K562 (cell line): ENCODE measurements at regions not wholly inside any gene's neighbourhood (a gene's known extent, or its start where the extent isn't known, plus 50 kb on each side); places are given as distances from the start of the nearest gene placed in this dataset.

Source experiments
- ATAC-seq: fragments of 200-7000 bp; cut with Tn5 transposase; 3 replicates; pipeline ENCODE4 v1.9.1; 2020; ENCODE audit warnings: moderate library complexity
- BruUV-seq: library from RNA; stranded (reverse); fragments of 400-500 nt; replicated peaks from 2 replicates; lab custom pipeline; 2021; lab: Mats Ljungman, UMichigan
- CTCF ChIA-PET: fragments of 300-600 bp; formaldehyde crosslinking; extraction: SDS; loops from one replicate; lab custom pipeline; 2021; ENCODE audit warnings: low intra/inter-chr PET ratio; lab: Yijun Ruan, JAX
- POLR2A ChIA-PET: fragments of 300-600, 350-650 bp; sonication (Branson Sonifier 250); formaldehyde crosslinking; extraction: SDS; loops from one replicate; lab custom pipeline; 2021; ENCODE audit warnings: antibody characterized with exemption, inconsistent platforms; lab: Yijun Ruan, JAX
- DNase-seq, 4 experiments: peaks; one replicate each; pipeline versions ENCODE4 v3.0.0 to v3.0.0-alpha.2; 2011 to 2018; ENCODE audit warnings: low spot score in 3 of 4, mixed read lengths in 3 of 4; ENCODE audit errors: extremely low read depth in 1 of 4
- FAIRE-seq: peaks from 2 replicates; lab custom pipeline; 2011; peaks lifted over from hg19 to GRCh38; lab: Jason Lieb, UNC
- H2AFZ ChIP-seq: 2 replicates; pipeline ENCODE4 v1.6.0; 2011; ENCODE audit warnings: low read depth, low read length, control low read depth, inconsistent platforms
- H3K27ac ChIP-seq: fragments of 200-600 bp; 3 replicates; pipeline ENCODE4 v1.8.0; 2011; ENCODE audit warnings: low read depth, mild to moderate bottlenecking, control low read depth, inconsistent platforms, low read length, moderate library complexity, mixed read lengths; ENCODE audit errors: extremely low read depth
- H3K27me3 ChIP-seq, 2 experiments: fragments of 300-600 bp in 1 of 2; 2 replicates in 1 of 2; 3 replicates in 1 of 2; pipeline versions ENCODE4 v1.6.0 to v1.8.0; 2011; ENCODE audit warnings: inconsistent platforms in 2 of 2, low read length in 2 of 2, mild to moderate bottlenecking in 1 of 2, mixed read lengths in 1 of 2, moderate library complexity in 1 of 2; ENCODE audit not compliant: control insufficient read depth in 2 of 2, insufficient read depth in 2 of 2
- H3K36me3 ChIP-seq: fragments of 300-600 bp; 3 replicates; pipeline ENCODE4 v1.8.0; 2011; ENCODE audit warnings: mild to moderate bottlenecking, low read length, inconsistent platforms; ENCODE audit not compliant: control insufficient read depth, insufficient read depth
- H3K4me1 ChIP-seq, 2 experiments: fragments of 200-600 bp in 1 of 2; replicated peaks in 1 of 2; 2 replicates in 1 of 2; 3 replicates in 1 of 2; pipeline versions ENCODE4 v1.5.1 to v1.8.0; 2011; ENCODE audit warnings: inconsistent platforms in 2 of 2, low read length in 2 of 2, mild to moderate bottlenecking in 1 of 2, mixed read lengths in 1 of 2, moderate library complexity in 1 of 2; ENCODE audit not compliant: control insufficient read depth in 2 of 2, insufficient read depth in 2 of 2
- H3K4me2 ChIP-seq: 2 replicates; pipeline ENCODE4 v1.6.1; 2011; ENCODE audit warnings: low read length, control low read depth, inconsistent platforms, mixed read lengths; ENCODE audit not compliant: insufficient read depth
- H3K4me3 ChIP-seq: fragments of 200-600 bp; sonication (generic), shearing (Covaris generic); 2 replicates; pipeline ENCODE4 v1.5.1; 2016; ENCODE audit warnings: control low read depth, inconsistent platforms
- H3K79me2 ChIP-seq: fragments of 200-600 bp; 3 replicates; pipeline ENCODE4 v1.8.0; 2011; ENCODE audit warnings: low read length, inconsistent platforms; ENCODE audit not compliant: control insufficient read depth, insufficient read depth
- H3K9ac ChIP-seq, 2 experiments: 2 replicates each; pipeline versions ENCODE4 v1.6.0 to v1.6.1; 2011; ENCODE audit warnings: low read depth in 2 of 2, low read length in 2 of 2, control low read depth in 1 of 2, inconsistent platforms in 1 of 2, mild to moderate bottlenecking in 1 of 2, mixed read lengths in 1 of 2; ENCODE audit not compliant: insufficient read depth in 1 of 2
- H3K9me1 ChIP-seq: one replicate; pipeline ENCODE4 v1.6.0; 2011; ENCODE audit warnings: inconsistent platforms, mild to moderate bottlenecking, low read length, moderate library complexity; ENCODE audit not compliant: control insufficient read depth, insufficient read depth
- H3K9me3 ChIP-seq: replicated peaks from 2 replicates; pipeline ENCODE4 v1.5.1; 2011; ENCODE audit warnings: low read depth, low read length, inconsistent platforms; ENCODE audit not compliant: control insufficient read depth, insufficient read depth
- H4K20me1 ChIP-seq: replicated peaks from 2 replicates; pipeline ENCODE4 v1.6.1; 2011; ENCODE audit warnings: low read length, inconsistent platforms, mixed read lengths; ENCODE audit not compliant: control insufficient read depth, insufficient read depth
- C11orf30 ChIP-seq: fragments of 450-650 bp; IDR thresholded peaks from 2 replicates; pipeline ENCODE4 v1.6.1; 2016; ENCODE audit warnings: low read depth, mild to moderate bottlenecking
- DMBX1 ChIP-seq: fragments of 250-450 bp; sonication (Bioruptor Pico); IDR thresholded peaks from 2 replicates; pipeline ENCODE4 v1.8.0; 2022; ENCODE audit warnings: inconsistent platforms, mild to moderate bottlenecking, moderate library complexity, borderline replicate concordance
- ELK3 ChIP-seq: fragments of 450-650 bp; formaldehyde crosslinking; IDR thresholded peaks from 2 replicates; pipeline ENCODE4 v1.4.0; 2020; ENCODE audit warnings: mild to moderate bottlenecking
- KLF10 ChIP-seq: fragments of 250-450 bp; sonication (Bioruptor Pico); IDR thresholded peaks from 2 replicates; pipeline ENCODE4 v1.6.1; 2021; ENCODE audit warnings: matching md5 sums
- PTTG1 ChIP-seq: fragments of 450-650 bp; IDR thresholded peaks from 2 replicates; pipeline ENCODE4 v1.6.1; 2016; ENCODE audit warnings: low read depth, mild to moderate bottlenecking, missing genetic modification characterization, missing compliant biosample characterization
- XRCC3 ChIP-seq: fragments of 450-650 bp; IDR thresholded peaks from 2 replicates; pipeline ENCODE4 v1.6.1; 2017; ENCODE audit warnings: mild to moderate bottlenecking, moderate library complexity
- ZNF174 ChIP-seq: fragments of 250-450 bp; sonication (Bioruptor Pico); IDR thresholded peaks from 2 replicates; pipeline ENCODE4 v1.4.0; 2020; ENCODE audit warnings: mild to moderate bottlenecking
- ZNF316 ChIP-seq: fragments of 450-650 bp; IDR thresholded peaks from 2 replicates; pipeline ENCODE4 v1.6.1; 2016
- WGBS: fragments of 100-300 bp; shearing (Covaris generic); methylation state at CpG from one replicate; pipeline ENCODE4 v1.1.6; 2016; ENCODE audit warnings: low coverage, mixed read lengths; ENCODE audit not compliant: insufficient coverage; ENCODE audit errors: missing lambda C conversion rate; 5-methylcytosine and 5-hydroxymethylcytosine counted together
- in situ Hi-C: fragments of 300-500 bp; cut with MboI; formaldehyde crosslinking; loops from 4 replicates; pipeline ENCODE4 v1.15.0; 2018; ENCODE audit warnings: inconsistent platforms, mixed read lengths
- intact Hi-C: fragments of 100-400 bp; cut with micrococcal nuclease; formaldehyde crosslinking; loops from 2 replicates; pipeline ENCODE4 v1.14.2; 2022

- TF ChIP-seq ELK3 (CRISPR knock-in tag) = no peak
- no peak for TF ChIP-seq PTTG1 (tag)
- peak; percentile 44; the same call in 1 of the 2 replicates for TF ChIP-seq C11orf30
- TF ChIP-seq ZNF174 = no peak
- TF ChIP-seq XRCC3 = no peak
- TF ChIP-seq KLF10 (CRISPR knock-in tag) = no peak
These were observed 988.0 kb upstream of the SEMA6A start (continued) for GRCh38 chr5:117562647-117563046.

GRCh38 chr5:117561531-117561930 is 986.9 kb upstream of the SEMA6A start:
- no peaks in the 10 kb centered on the region for H3K36me3 ChIP-seq
- H4K20me1 ChIP-seq = no peaks in the 10 kb centered on the region
- ATAC-seq (no peak), FAIRE-seq (no peak)
- H3K9me1 ChIP-seq = no peaks in the 10 kb centered on the region
- TF ChIP-seq ZNF316 (peak; percentile 15; the same call in 1 of the 2 replicates), DMBX1 (CRISPR knock-in tag) (no peak)
- TF ChIP-seq, all 486 proteins: peak for 1
- intact Hi-C loops = no loop called here
- in situ Hi-C loops = no loop called here
- Histone ChIP-seq H2AFZ (no peak overlapping the region), H3K27me3 (no peaks in the 10 kb centered on the region), H3K4me3 (no peak overlapping the region), H3K27ac (no peak overlapping the region), H3K4me2 (no peak overlapping the region), H3K9ac (no peak overlapping the region), H3K79me2 (no peaks in the 10 kb centered on the region), H3K9me3 (no peaks in the 10 kb centered on the region; the same call in 1 of the 2 replicates), H3K4me1 (no peaks in the 10 kb centered on the region)
- POLR2A ChIA-PET = no interaction called here
- CTCF ChIA-PET = no interaction called here
- no TSS peak for BruUV-seq
- no peak for DNase-seq
- 0% methylated on average over 2 of the region's 2 CpGs for WGBS
